Parathyroid adenoma (tissue), 2 donors: ENCODE measurements at regions not wholly inside any gene's neighbourhood (a gene's known extent, or its start where the extent isn't known, plus 50 kb on each side); places are given as distances from the start of the nearest gene placed in this dataset.
"Not testable (repeated sequence)": the region's sequence is repeated elsewhere in the genome, so short reads cannot be mapped to it uniquely, and the experiment has no call there.

Source experiments
- H2AFZ ChIP-seq: fragments of 300-600 bp; sonication (generic); one replicate; pipeline ENCODE4 v1.7.0; 2017; ENCODE audit warnings: antibody characterized with exemption, mild to moderate bottlenecking
- H3K27ac ChIP-seq: fragments of 300-600 bp; sonication (generic); one replicate; pipeline ENCODE4 v1.7.0; 2017
- H3K27me3 ChIP-seq: fragments of 300-600 bp; sonication (generic); one replicate; pipeline ENCODE4 v1.7.0; 2017; ENCODE audit warnings: low read length; ENCODE audit not compliant: control insufficient read depth, insufficient read depth
- H3K36me3 ChIP-seq: fragments of 300-600 bp; sonication (generic); one replicate; pipeline ENCODE4 v1.7.0; 2017; ENCODE audit warnings: low read length; ENCODE audit not compliant: control insufficient read depth, insufficient read depth
- H3K4me1 ChIP-seq: fragments of 300-600 bp; sonication (generic); one replicate; pipeline ENCODE4 v1.7.0; 2017; ENCODE audit warnings: control low read depth
- H3K4me2 ChIP-seq: fragments of 300-600 bp; sonication (generic); one replicate; pipeline ENCODE4 v1.7.0; 2017; ENCODE audit warnings: low read length
- H3K4me3 ChIP-seq: fragments of 300-600 bp; sonication (generic); one replicate; pipeline ENCODE4 v1.7.0; 2017; ENCODE audit warnings: low read depth, low read length
- H3K79me2 ChIP-seq: fragments of 300-600 bp; sonication (generic); one replicate; pipeline ENCODE4 v1.7.0; 2017; ENCODE audit warnings: control low read depth
- H3K9ac ChIP-seq: fragments of 300-600 bp; sonication (generic); one replicate; pipeline ENCODE4 v1.7.0; 2017; ENCODE audit warnings: mild to moderate bottlenecking
- H3K9me3 ChIP-seq: fragments of 300-600 bp; sonication (generic); one replicate; pipeline ENCODE4 v1.7.0; 2017; ENCODE audit warnings: low read length; ENCODE audit not compliant: control insufficient read depth
- CTCF ChIP-seq: fragments of 300-600 bp; sonication (generic); IDR thresholded peaks from one replicate; pipeline ENCODE4 v1.7.0; 2017; ENCODE audit warnings: antibody characterized with exemption, mild to moderate bottlenecking
- donor health status: primary hyperparathyroidism.

- no peak for TF ChIP-seq CTCF
- Histone ChIP-seq H3K4me1 (no peaks in the 10 kb centered on the region), H3K27ac (no peak overlapping the region), H3K9me3 (no peaks in the 10 kb centered on the region), H3K79me2 (no peaks in the 10 kb centered on the region), H3K4me2 (no peak overlapping the region), H3K36me3 (no peaks in the 10 kb centered on the region), H3K9ac (no peak overlapping the region), H2AFZ (no peak overlapping the region), H3K4me3 (no peak overlapping the region), H3K27me3 (no peaks in the 10 kb centered on the region)
These were observed 1351.5 kb downstream of the UQCRFS1 start for GRCh38 chr19:27861411-27861975.

GRCh38 chr19:27860309-27860934 lies 1352.5 kb downstream of the UQCRFS1 start:
- no peaks in the 10 kb centered on the region for H3K79me2 ChIP-seq
- H3K36me3 ChIP-seq: no peaks in the 10 kb centered on the region
- no peak overlapping the region for H3K4me2 ChIP-seq
- H2AFZ ChIP-seq: no peak overlapping the region
- H3K9me3 ChIP-seq: no peaks in the 10 kb centered on the region
- H3K9ac ChIP-seq: no peak overlapping the region
- H3K27ac ChIP-seq: no peak overlapping the region
- no peaks in the 10 kb centered on the region for H3K27me3 ChIP-seq
- no peak overlapping the region for H3K4me3 ChIP-seq
- H3K4me1 ChIP-seq: no peaks in the 10 kb centered on the region
- TF ChIP-seq CTCF: no peak

- Histone ChIP-seq H3K36me3 (no peaks in the 10 kb centered on the region), H3K79me2 (no peaks in the 10 kb centered on the region), H3K9ac (no peak overlapping the region), H3K4me2 (no peak overlapping the region), H3K27ac (no peak overlapping the region), H3K4me1 (no peaks in the 10 kb centered on the region), H2AFZ (no peak overlapping the region), H3K9me3 (no peaks in the 10 kb centered on the region), H3K27me3 (no peaks in the 10 kb centered on the region), H3K4me3 (no peak overlapping the region)
- TF ChIP-seq CTCF: no peak
These were observed 1353.3 kb downstream of the UQCRFS1 start for GRCh38 chr19:27859689-27860088.

- Histone ChIP-seq H3K27ac (no peak overlapping the region), H3K27me3 (no peaks in the 10 kb centered on the region), H3K4me1 (no peaks in the 10 kb centered on the region), H3K4me2 (no peak overlapping the region), H3K36me3 (no peaks in the 10 kb centered on the region), H3K9ac (no peak overlapping the region), H2AFZ (no peak overlapping the region), H3K9me3 (no peaks in the 10 kb centered on the region), H3K4me3 (no peak overlapping the region), H3K79me2 (no peaks in the 10 kb centered on the region)
- TF ChIP-seq CTCF: no peak
These were observed 1353.9 kb downstream of the UQCRFS1 start for GRCh38 chr19:27858981-27859581.

- not testable (repeated sequence) for H3K79me2 ChIP-seq, H3K4me1 ChIP-seq, H3K9ac ChIP-seq, H3K4me3 ChIP-seq, H3K9me3 ChIP-seq, H3K36me3 ChIP-seq, H3K4me2 ChIP-seq, H2AFZ ChIP-seq, H3K27ac ChIP-seq, H3K27me3 ChIP-seq
These were observed 1360.0 kb downstream of the UQCRFS1 start for GRCh38 chr19:27852931-27853330.
